ENCODE measurements at regions not wholly inside any gene's neighbourhood (a gene's known extent, or its start where the extent isn't known, plus 50 kb on each side); places are given as distances from the start of the nearest gene placed in this dataset.
"Not testable (repeated sequence)": the region's sequence is repeated elsewhere in the genome, so short reads cannot be mapped to it uniquely, and the experiment has no call there.

GRCh38 chr3:106423321-106424225 lies 554.8 kb upstream of the CBLB start:
- no peak for DNase-seq

GRCh38 chr3:106425026-106425425 lies 556.2 kb upstream of the CBLB start:
- no peak for DNase-seq

- no peak for DNase-seq
Measured at GRCh38 chr3:106425916-106426315, 557.1 kb upstream of the CBLB start.

GRCh38 chr3:106428565-106428994 lies 559.8 kb upstream of the CBLB start:
- no peak for DNase-seq

- DNase-seq = no peak
Measured at GRCh38 chr3:106431721-106432120, 562.9 kb upstream of the CBLB start.

GRCh38 chr3:106435899-106436453 lies 567.2 kb upstream of the CBLB start:
- no peak for DNase-seq

- no peak for DNase-seq
Measured at GRCh38 chr3:106438887-106439286, 570.1 kb upstream of the CBLB start.

GRCh38 chr3:106440672-106441071 lies 571.9 kb upstream of the CBLB start:
- DNase-seq = no peak

GRCh38 chr3:106446271-106446670 lies 577.5 kb upstream of the CBLB start:
- DNase-seq = no peak

- DNase-seq = no peak
Measured at GRCh38 chr3:106447723-106448301, 579.0 kb upstream of the CBLB start.

GRCh38 chr3:106448372-106448966 lies 579.7 kb upstream of the CBLB start:
- not testable (repeated sequence) for DNase-seq

GRCh38 chr3:106452096-106452495 lies 583.3 kb upstream of the CBLB start:
- DNase-seq = no peak

- no peak for DNase-seq
Measured at GRCh38 chr3:106454497-106454896, 585.7 kb upstream of the CBLB start.

GRCh38 chr3:106457281-106458180 lies 588.7 kb upstream of the CBLB start:
- no peak for DNase-seq

- DNase-seq = no peak
Measured at GRCh38 chr3:106458952-106459351, 590.1 kb upstream of the CBLB start.

- no peak for DNase-seq
Measured at GRCh38 chr3:106466881-106467280, 598.1 kb upstream of the CBLB start.

- DNase-seq = no peak
Measured at GRCh38 chr3:106473576-106474475, 605.0 kb upstream of the CBLB start.

- DNase-seq = no peak
Measured at GRCh38 chr3:106482451-106482850, 613.6 kb upstream of the CBLB start.

GRCh38 chr3:106485217-106485616 lies 616.4 kb upstream of the CBLB start:
- no peak for DNase-seq

GRCh38 chr3:106485802-106486201 lies 617.0 kb upstream of the CBLB start:
- DNase-seq = no peak

GRCh38 chr3:106486945-106487639 lies 618.3 kb upstream of the CBLB start:
- DNase-seq = not testable (repeated sequence)
